HG03342 (cell line): ENCODE measurements at regions not wholly inside any gene's neighbourhood (a gene's known extent, or its start where the extent isn't known, plus 50 kb on each side); places are given as distances from the start of the nearest gene placed in this dataset.
"Not testable (repeated sequence)": the region's sequence is repeated elsewhere in the genome, so short reads cannot be mapped to it uniquely, and the experiment has no call there.

Experiments used
- ATAC-seq: cut with Tn5 transposase; IDR thresholded peaks from one replicate; pipeline ENCODE4 v1.9.1; 2021; ENCODE audit warnings: mild to moderate bottlenecking, moderate library complexity; ENCODE audit not compliant: unreplicated experiment

- not testable (repeated sequence) for ATAC-seq
These were observed 180.3 kb downstream of the NPIPA7 start for GRCh38 chr16:16559179-16559740.

- not testable (repeated sequence) for ATAC-seq
These were observed 182.6 kb downstream of the NPIPA7 start for GRCh38 chr16:16561532-16561931.

GRCh38 chr16:16563962-16564361 lies 185.0 kb downstream of the NPIPA7 start:
- not testable (repeated sequence) for ATAC-seq

- not testable (repeated sequence) for ATAC-seq
These were observed 186.4 kb downstream of the NPIPA7 start for GRCh38 chr16:16565326-16565725.

- ATAC-seq, result not testable (repeated sequence)
These were observed 191.1 kb downstream of the NPIPA7 start for GRCh38 chr16:16570055-16570454.

- not testable (repeated sequence) for ATAC-seq
These were observed 191.9 kb downstream of the NPIPA7 start for GRCh38 chr16:16570874-16571273.

- ATAC-seq, result not testable (repeated sequence)
These were observed 193.3 kb downstream of the NPIPA7 start for GRCh38 chr16:16572130-16572774.

- not testable (repeated sequence) for ATAC-seq
These were observed 198.1 kb downstream of the NPIPA7 start for GRCh38 chr16:16577062-16577461.

GRCh38 chr16:16578701-16579100 lies 199.8 kb downstream of the NPIPA7 start:
- no peak for ATAC-seq

GRCh38 chr16:16582916-16583315 lies 204.0 kb downstream of the NPIPA7 start:
- ATAC-seq, result not testable (repeated sequence)

GRCh38 chr16:16586073-16586651 lies 207.2 kb downstream of the NPIPA7 start:
- ATAC-seq, result not testable (repeated sequence)

- ATAC-seq, result not testable (repeated sequence)
These were observed 208.0 kb downstream of the NPIPA7 start for GRCh38 chr16:16586969-16587368.

- ATAC-seq, result not testable (repeated sequence)
These were observed 209.5 kb downstream of the NPIPA7 start for GRCh38 chr16:16588436-16588835.

GRCh38 chr16:16590654-16591318 lies 211.8 kb downstream of the NPIPA7 start:
- ATAC-seq, result not testable (repeated sequence)

- ATAC-seq, result not testable (repeated sequence)
These were observed 214.4 kb downstream of the NPIPA7 start for GRCh38 chr16:16593156-16593863.

- ATAC-seq, result not testable (repeated sequence)
These were observed 216.2 kb downstream of the NPIPA7 start for GRCh38 chr16:16595029-16595718.

- not testable (repeated sequence) for ATAC-seq
These were observed 222.3 kb downstream of the NPIPA7 start for GRCh38 chr16:16601239-16601638.

- ATAC-seq, result not testable (repeated sequence)
These were observed 228.6 kb downstream of the NPIPA7 start for GRCh38 chr16:16607401-16608082.

GRCh38 chr16:16609627-16610026 lies 230.7 kb downstream of the NPIPA7 start:
- ATAC-seq, result not testable (repeated sequence)
